Heart left ventricle (tissue), 13 donors: ENCODE measurements at regions not wholly inside any gene's neighbourhood (a gene's known extent, or its start where the extent isn't known, plus 50 kb on each side); places are given as distances from the start of the nearest gene placed in this dataset.

Experiments used
- POLR2A ChIP-seq, 2 donors: fragments of 450-650 bp; IDR thresholded peaks; one replicate each; pipeline ENCODE4 v1.6.1; 2017; ENCODE audit warnings: antibody characterized with exemption in 2 of 2, mild to moderate bottlenecking in 2 of 2, moderate library complexity in 2 of 2
- TF ChIP-seq, protein P1 (sequence below), 12 donors: fragments of 200-600 bp; sonication (generic) in 4 of 12; IDR thresholded peaks; one replicate each; pipeline versions ENCODE4 v1.5.0 to v1.8.0; 2018 to 2022; ENCODE audit warnings: antibody characterized with exemption in 12 of 12, mild to moderate bottlenecking in 5 of 12
- donor health status: ischemic (EF 13 %, LVEDD 7.1; RV severe dilation, severe dysfunction).
- donor health status: DM: no; HTN: yes; CAD: no.
- donor health status: DM: no; HTN: no; CAD: no.
- donor health status: ischemic (EF 25% LVEDD 6.9; RV normal size, moderate dysfunction).
- donor health status: ischemic (EF 25% LVEDD 5.7; RV mildly dilated, moderate dysfunction).
- donor health status: ischemic (EF 35%, LVEDD 5.7; RV mildly dilated, moderate dysfunction).
- donor health status: nonischemic (EF 11% LVEDD 7.7; RV severe dilation, severe dysfunction).
- donor health status: DM: yes; HTN: yes; CAD: no.
- donor health status: PGD.
- donor health status: ischemic (EF 29% LVEDD 5.4; RV normal size, mild dysfunction).
- donor health status: nonischemic (EF 23%, LVEDD 6.1; RV moderate dilation, normal function).

DNA sequence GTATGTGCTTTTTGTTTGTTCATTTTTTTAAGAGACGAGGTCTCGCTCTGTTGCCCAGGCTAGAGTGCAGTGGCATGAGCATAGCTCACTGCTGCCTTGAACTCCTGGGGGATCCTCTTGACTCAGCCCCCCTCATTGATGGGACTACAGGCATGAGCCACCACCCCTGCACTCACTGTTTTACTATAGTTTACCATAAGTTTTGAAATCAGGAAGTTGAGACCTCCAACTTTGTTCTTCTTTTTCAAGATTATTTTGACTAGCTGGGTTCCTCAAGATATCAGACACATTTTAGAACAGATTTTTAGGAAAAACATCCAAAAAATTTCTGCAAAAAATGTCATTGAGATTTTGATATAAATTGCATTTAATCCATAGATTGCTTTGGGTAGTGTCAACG is 120.4 kb upstream of the FGGY start:
- TF ChIP-seq, protein P1, sequence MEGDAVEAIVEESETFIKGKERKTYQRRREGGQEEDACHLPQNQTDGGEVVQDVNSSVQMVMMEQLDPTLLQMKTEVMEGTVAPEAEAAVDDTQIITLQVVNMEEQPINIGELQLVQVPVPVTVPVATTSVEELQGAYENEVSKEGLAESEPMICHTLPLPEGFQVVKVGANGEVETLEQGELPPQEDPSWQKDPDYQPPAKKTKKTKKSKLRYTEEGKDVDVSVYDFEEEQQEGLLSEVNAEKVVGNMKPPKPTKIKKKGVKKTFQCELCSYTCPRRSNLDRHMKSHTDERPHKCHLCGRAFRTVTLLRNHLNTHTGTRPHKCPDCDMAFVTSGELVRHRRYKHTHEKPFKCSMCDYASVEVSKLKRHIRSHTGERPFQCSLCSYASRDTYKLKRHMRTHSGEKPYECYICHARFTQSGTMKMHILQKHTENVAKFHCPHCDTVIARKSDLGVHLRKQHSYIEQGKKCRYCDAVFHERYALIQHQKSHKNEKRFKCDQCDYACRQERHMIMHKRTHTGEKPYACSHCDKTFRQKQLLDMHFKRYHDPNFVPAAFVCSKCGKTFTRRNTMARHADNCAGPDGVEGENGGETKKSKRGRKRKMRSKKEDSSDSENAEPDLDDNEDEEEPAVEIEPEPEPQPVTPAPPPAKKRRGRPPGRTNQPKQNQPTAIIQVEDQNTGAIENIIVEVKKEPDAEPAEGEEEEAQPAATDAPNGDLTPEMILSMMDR (IDR thresholded peaks at IDR 0.05): no peak
- TF ChIP-seq POLR2A (IDR thresholded peaks at IDR 0.05): no peak
